Liver (tissue), 8 donors: ENCODE measurements at regions not wholly inside any gene's neighbourhood (a gene's known extent, or its start where the extent isn't known, plus 50 kb on each side); places are given as distances from the start of the nearest gene placed in this dataset.

Experiments used
- DNase-seq: peaks from one replicate; pipeline ENCODE4 v3.0.0-alpha.2; 2017; ENCODE audit warnings: low spot score
- H3K27ac ChIP-seq, 2 donors: one replicate each; pipeline ENCODE4 v1.7.0; 2013; ENCODE audit warnings: inconsistent platforms in 2 of 2, low read length in 2 of 2, control low read depth in 1 of 2, low read depth in 1 of 2, mild to moderate bottlenecking in 1 of 2
- H3K27me3 ChIP-seq, 4 donors: one replicate each; pipeline versions ENCODE4 v1.6.1 to v1.7.0; 2013; ENCODE audit warnings: low read length in 3 of 4, inconsistent platforms in 1 of 4, mild to moderate bottlenecking in 1 of 4, moderate library complexity in 1 of 4; ENCODE audit not compliant: control insufficient read depth in 4 of 4, insufficient read depth in 4 of 4
- H3K36me3 ChIP-seq, 4 donors: one replicate each; pipeline versions ENCODE4 v1.6.1 to v1.7.0; 2013; ENCODE audit warnings: low read length in 3 of 4, mild to moderate bottlenecking in 3 of 4, low read depth in 1 of 4, moderate library complexity in 1 of 4; ENCODE audit not compliant: control insufficient read depth in 4 of 4, insufficient read depth in 3 of 4
- H3K4me1 ChIP-seq, 4 donors: one replicate each; pipeline versions ENCODE4 v1.6.1 to v1.7.0; 2013; ENCODE audit warnings: low read length in 3 of 4, mild to moderate bottlenecking in 3 of 4, moderate library complexity in 1 of 4; ENCODE audit not compliant: control insufficient read depth in 4 of 4, insufficient read depth in 4 of 4
- H3K4me3 ChIP-seq, 3 donors: one replicate each; pipeline versions ENCODE4 v1.6.1 to v1.7.0; 2013; ENCODE audit warnings: low read length in 3 of 3, control low read depth in 1 of 3, low read depth in 1 of 3, mild to moderate bottlenecking in 1 of 3
- H3K9ac ChIP-seq, 2 donors: one replicate each; pipeline ENCODE4 v1.7.0; 2013; ENCODE audit warnings: low read length in 2 of 2, mild to moderate bottlenecking in 2 of 2, moderate library complexity in 2 of 2, control low read depth in 1 of 2, low read depth in 1 of 2
- H3K9me3 ChIP-seq, 4 donors: one replicate each; pipeline versions ENCODE4 v1.6.1 to v1.7.0; 2013; ENCODE audit warnings: low read length in 3 of 4; ENCODE audit not compliant: control insufficient read depth in 4 of 4
- EGR1 ChIP-seq, 2 donors: IDR thresholded peaks; 2 replicates each; pipeline ENCODE4 v1.6.1; 2016 to 2018; ENCODE audit warnings: antibody characterized with exemption in 2 of 2, low read depth in 2 of 2
- FOXA1 ChIP-seq: IDR thresholded peaks from 2 replicates; pipeline ENCODE4 v1.6.1; 2016; ENCODE audit warnings: antibody characterized with exemption
- FOXA2 ChIP-seq: IDR thresholded peaks from 2 replicates; pipeline ENCODE4 v1.6.1; 2016; ENCODE audit warnings: antibody characterized with exemption
- GABPA ChIP-seq, 2 donors: IDR thresholded peaks in 1 of 2; conservative IDR thresholded peaks in 1 of 2; 2 replicates each; pipeline ENCODE4 v1.6.1; 2016; ENCODE audit warnings: antibody characterized with exemption in 2 of 2, mild to moderate bottlenecking in 1 of 2, moderate library complexity in 1 of 2
- HNF4A ChIP-seq, 2 donors: conservative IDR thresholded peaks; 2 replicates each; pipeline ENCODE4 v1.6.1; 2016; ENCODE audit warnings: antibody characterized with exemption in 2 of 2, mild to moderate bottlenecking in 2 of 2
- HNF4G ChIP-seq: IDR thresholded peaks from 2 replicates; pipeline ENCODE4 v1.6.1; 2016; ENCODE audit warnings: antibody characterized with exemption
- NR2F2 ChIP-seq: IDR thresholded peaks from 2 replicates; pipeline ENCODE4 v1.6.1; 2016; ENCODE audit warnings: antibody characterized with exemption
- TAF1 ChIP-seq: conservative IDR thresholded peaks from 2 replicates; pipeline ENCODE4 v1.6.1; 2016; ENCODE audit warnings: antibody characterized with exemption, mild to moderate bottlenecking
- YY1 ChIP-seq: IDR thresholded peaks from 2 replicates; pipeline ENCODE4 v1.6.1; 2016; ENCODE audit warnings: antibody characterized with exemption, mild to moderate bottlenecking
- WGBS: extraction: QIAGEN DNeasy Blood & Tissue Kit; methylation state at CpG from one replicate; pipeline ENCODE4 v1.1.7; 2013; 5-methylcytosine and 5-hydroxymethylcytosine counted together
- TF ChIP-seq, protein P1 (sequence below): IDR thresholded peaks from 2 replicates; pipeline ENCODE4 v1.6.1; 2016; ENCODE audit warnings: antibody characterized with exemption
- TF ChIP-seq, protein P2 (sequence below): IDR thresholded peaks from 2 replicates; pipeline ENCODE4 v1.6.1; 2016; ENCODE audit warnings: antibody characterized with exemption
- TF ChIP-seq, protein P3 (sequence below): fragments of 150-350 bp; IDR thresholded peaks from 2 replicates; pipeline ENCODE4 v1.5.1; 2017; ENCODE audit warnings: improper control_type of control experiment, low read depth, low read length; ENCODE audit not compliant: missing input control
- TF ChIP-seq, protein P4 (sequence below): IDR thresholded peaks from 2 replicates; pipeline ENCODE4 v1.6.1; 2016; ENCODE audit warnings: antibody characterized with exemption
- donor health status: healthy.
- donor health status: healthy.
- donor health status: healthy.
- donor health status: healthy.
- donor health status: healthy.

DNA sequence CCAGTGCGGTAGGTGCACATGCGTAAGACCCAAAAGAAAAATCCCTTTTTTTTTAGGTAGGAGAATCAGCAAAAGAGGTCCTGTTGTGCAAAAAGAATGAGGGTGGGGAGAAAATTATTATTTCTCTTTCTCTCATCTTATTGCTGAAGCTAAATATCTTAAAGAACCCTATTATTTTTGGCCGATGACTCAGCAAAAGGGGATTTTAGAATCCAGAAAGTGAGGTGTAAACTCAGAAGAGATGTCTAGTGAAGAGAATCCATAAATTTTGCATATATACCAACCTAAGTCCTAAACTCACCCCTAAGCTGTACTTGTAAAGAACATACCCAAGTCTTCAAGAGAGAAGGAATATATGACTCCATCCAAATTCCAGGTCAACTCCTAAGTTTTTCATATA is 386.3 kb upstream of the ZNF717 start:
- no peak for DNase-seq
- Histone ChIP-seq H3K4me1 (no peaks in the 10 kb centered on the region), H3K27me3 (no peaks in the 10 kb centered on the region), H3K27ac (no peak overlapping the region), H3K9me3 (no peaks in the 10 kb centered on the region), H3K36me3 (no peaks in the 10 kb centered on the region), H3K4me3 (no peak overlapping the region), H3K9ac (no peak overlapping the region)
- 93% methylated on average over 3 of the region's 3 CpGs for whole genome bisulfite sequencing
- no peak for TF ChIP-seq HNF4A (conservative IDR thresholded peaks at IDR 0.05)
- TF ChIP-seq NR2F2 = no peak
- no peak for TF ChIP-seq TAF1

DNA sequence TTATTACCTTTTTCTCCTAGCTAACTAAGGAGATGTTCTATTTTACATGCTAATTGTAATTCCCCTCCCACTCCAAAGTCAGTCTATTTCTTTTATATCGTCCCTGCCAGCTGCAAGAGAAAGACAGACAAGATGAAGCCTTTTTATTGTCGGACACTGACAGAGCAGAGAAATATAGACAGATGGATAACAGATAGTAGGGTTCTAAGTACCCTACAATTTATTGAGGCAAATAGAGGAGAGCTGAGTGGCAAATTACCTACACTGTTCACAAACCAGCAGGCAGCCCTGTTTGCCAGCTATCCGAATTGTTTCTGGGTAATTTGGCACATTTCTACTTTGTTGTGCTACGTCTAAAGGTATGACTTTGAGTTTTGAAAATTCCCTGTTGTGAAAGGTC is 392.3 kb upstream of the ZNF717 start:
- DNase-seq = no peak
- no peaks in the 10 kb centered on the region for H3K27me3 ChIP-seq
- WGBS = 72% methylated on average over 4 of the region's 4 CpGs
- no peak overlapping the region for H3K4me3 ChIP-seq
- H3K9ac ChIP-seq = no peak overlapping the region
- H3K4me1 ChIP-seq = no peaks in the 10 kb centered on the region
- H3K36me3 ChIP-seq = no peaks in the 10 kb centered on the region
- TF ChIP-seq, protein P1, sequence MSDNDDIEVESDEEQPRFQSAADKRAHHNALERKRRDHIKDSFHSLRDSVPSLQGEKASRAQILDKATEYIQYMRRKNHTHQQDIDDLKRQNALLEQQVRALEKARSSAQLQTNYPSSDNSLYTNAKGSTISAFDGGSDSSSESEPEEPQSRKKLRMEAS = no peak
- no peaks in the 10 kb centered on the region for H3K9me3 ChIP-seq
- no peak overlapping the region for H3K27ac ChIP-seq

DNA sequence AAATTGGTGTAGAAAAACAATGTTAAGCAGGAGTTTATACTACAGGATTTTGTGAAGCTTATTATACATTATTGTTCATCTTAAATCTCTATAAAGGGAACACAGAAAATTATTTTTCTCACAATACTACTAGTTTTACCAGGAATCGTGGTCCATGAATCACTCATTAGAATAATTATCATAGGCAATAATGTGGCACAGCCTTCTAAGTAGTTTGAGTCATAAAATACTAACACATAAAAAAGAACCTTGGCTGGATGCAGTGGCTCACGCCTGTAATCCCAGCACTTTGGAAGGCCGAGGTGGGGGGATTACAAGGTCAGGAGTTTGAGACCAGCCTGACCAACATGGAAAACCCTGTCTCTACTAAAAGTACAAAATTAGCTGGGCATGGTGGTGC is 393.1 kb upstream of the ZNF717 start:
- TF ChIP-seq FOXA2 (no peak), NR2F2 (no peak), EGR1 (IDR thresholded peaks at IDR 0.05; ENCODE audit: low read depth in 2 of 2) (no peak), FOXA1 (no peak), GABPA (IDR thresholded peaks at IDR 0.05 in 1 of 2, conservative IDR thresholded peaks at IDR 0.05 in 1 of 2) (no peak), TAF1 (no peak), HNF4G (no peak), HNF4A (conservative IDR thresholded peaks at IDR 0.05) (no peak), YY1 (no peak)
- TF ChIP-seq, protein P2, sequence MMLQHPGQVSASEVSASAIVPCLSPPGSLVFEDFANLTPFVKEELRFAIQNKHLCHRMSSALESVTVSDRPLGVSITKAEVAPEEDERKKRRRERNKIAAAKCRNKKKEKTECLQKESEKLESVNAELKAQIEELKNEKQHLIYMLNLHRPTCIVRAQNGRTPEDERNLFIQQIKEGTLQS = no peak
- TF ChIP-seq, protein P3, sequence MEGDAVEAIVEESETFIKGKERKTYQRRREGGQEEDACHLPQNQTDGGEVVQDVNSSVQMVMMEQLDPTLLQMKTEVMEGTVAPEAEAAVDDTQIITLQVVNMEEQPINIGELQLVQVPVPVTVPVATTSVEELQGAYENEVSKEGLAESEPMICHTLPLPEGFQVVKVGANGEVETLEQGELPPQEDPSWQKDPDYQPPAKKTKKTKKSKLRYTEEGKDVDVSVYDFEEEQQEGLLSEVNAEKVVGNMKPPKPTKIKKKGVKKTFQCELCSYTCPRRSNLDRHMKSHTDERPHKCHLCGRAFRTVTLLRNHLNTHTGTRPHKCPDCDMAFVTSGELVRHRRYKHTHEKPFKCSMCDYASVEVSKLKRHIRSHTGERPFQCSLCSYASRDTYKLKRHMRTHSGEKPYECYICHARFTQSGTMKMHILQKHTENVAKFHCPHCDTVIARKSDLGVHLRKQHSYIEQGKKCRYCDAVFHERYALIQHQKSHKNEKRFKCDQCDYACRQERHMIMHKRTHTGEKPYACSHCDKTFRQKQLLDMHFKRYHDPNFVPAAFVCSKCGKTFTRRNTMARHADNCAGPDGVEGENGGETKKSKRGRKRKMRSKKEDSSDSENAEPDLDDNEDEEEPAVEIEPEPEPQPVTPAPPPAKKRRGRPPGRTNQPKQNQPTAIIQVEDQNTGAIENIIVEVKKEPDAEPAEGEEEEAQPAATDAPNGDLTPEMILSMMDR = no peak
- TF ChIP-seq, protein P4, sequence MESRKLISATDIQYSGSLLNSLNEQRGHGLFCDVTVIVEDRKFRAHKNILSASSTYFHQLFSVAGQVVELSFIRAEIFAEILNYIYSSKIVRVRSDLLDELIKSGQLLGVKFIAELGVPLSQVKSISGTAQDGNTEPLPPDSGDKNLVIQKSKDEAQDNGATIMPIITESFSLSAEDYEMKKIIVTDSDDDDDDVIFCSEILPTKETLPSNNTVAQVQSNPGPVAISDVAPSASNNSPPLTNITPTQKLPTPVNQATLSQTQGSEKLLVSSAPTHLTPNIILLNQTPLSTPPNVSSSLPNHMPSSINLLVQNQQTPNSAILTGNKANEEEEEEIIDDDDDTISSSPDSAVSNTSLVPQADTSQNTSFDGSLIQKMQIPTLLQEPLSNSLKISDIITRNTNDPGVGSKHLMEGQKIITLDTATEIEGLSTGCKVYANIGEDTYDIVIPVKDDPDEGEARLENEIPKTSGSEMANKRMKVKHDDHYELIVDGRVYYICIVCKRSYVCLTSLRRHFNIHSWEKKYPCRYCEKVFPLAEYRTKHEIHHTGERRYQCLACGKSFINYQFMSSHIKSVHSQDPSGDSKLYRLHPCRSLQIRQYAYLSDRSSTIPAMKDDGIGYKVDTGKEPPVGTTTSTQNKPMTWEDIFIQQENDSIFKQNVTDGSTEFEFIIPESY = no peak
- H3K4me3 ChIP-seq = no peak overlapping the region
- H3K9me3 ChIP-seq = no peaks in the 10 kb centered on the region
- no peaks in the 10 kb centered on the region for H3K4me1 ChIP-seq
- 81% methylated on average over 3 of the region's 3 CpGs for WGBS
- no peak overlapping the region for H3K9ac ChIP-seq
- H3K27me3 ChIP-seq = no peaks in the 10 kb centered on the region
- no peak for DNase-seq
- no peaks in the 10 kb centered on the region for H3K36me3 ChIP-seq
- no peak overlapping the region for H3K27ac ChIP-seq
